ENCODE measurements at regions not wholly inside any gene's neighbourhood (a gene's known extent, or its start where the extent isn't known, plus 50 kb on each side); places are given as distances from the start of the nearest gene placed in this dataset.

DNA sequence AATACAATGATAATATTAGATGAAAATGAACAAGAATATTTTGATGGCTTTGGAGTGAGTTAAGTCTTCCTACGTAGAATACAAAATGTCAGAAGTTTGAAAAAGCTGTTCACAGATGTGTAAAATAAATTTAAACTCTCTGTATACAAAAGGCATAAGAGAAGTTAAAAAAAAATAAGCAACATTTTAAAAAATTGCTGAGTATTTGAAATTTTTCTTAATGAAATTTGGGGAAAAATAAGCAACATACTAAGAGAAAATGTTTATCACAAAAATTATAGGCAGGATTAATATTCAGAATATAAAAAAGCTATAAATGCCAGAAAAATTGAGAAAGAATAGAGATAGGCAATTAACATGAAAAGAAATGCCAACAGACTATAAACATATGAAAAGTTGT lies 470.7 kb upstream of the TRPC7 start:
- Histone ChIP-seq H3K27me3 (replicated peaks; ENCODE audit: insufficient read depth, low read length) (no peaks in the 10 kb centered on the region), H4K20me1 (ENCODE audit: insufficient read depth, low read length) (no peaks in the 10 kb centered on the region), H3F3A (ENCODE audit: insufficient read depth, low read length) (no peaks in the 10 kb centered on the region), H3K9me3 (replicated peaks; ENCODE audit: insufficient read depth, low read length) (no peaks in the 10 kb centered on the region), H3K4me1 (ENCODE audit: low read length) (no peaks in the 10 kb centered on the region), H3K4me2 (ENCODE audit: low read depth, low read length) (no peak overlapping the region), H3K27ac (ENCODE audit: low read length) (no peak overlapping the region), H3K9me2 (replicated peaks; ENCODE audit: insufficient read depth, low read length) (no peaks in the 10 kb centered on the region), H2AFZ (ENCODE audit: low read length) (no peak overlapping the region), H3K9ac (ENCODE audit: low read length) (no peak overlapping the region), H3K79me2 (ENCODE audit: low read length) (no peaks in the 10 kb centered on the region), H3K4me3 (ENCODE audit: low read length) (no peak overlapping the region), H3K36me3 (replicated peaks; ENCODE audit: insufficient read depth, low read length) (no peaks in the 10 kb centered on the region)
- TF ChIP-seq, protein P1, sequence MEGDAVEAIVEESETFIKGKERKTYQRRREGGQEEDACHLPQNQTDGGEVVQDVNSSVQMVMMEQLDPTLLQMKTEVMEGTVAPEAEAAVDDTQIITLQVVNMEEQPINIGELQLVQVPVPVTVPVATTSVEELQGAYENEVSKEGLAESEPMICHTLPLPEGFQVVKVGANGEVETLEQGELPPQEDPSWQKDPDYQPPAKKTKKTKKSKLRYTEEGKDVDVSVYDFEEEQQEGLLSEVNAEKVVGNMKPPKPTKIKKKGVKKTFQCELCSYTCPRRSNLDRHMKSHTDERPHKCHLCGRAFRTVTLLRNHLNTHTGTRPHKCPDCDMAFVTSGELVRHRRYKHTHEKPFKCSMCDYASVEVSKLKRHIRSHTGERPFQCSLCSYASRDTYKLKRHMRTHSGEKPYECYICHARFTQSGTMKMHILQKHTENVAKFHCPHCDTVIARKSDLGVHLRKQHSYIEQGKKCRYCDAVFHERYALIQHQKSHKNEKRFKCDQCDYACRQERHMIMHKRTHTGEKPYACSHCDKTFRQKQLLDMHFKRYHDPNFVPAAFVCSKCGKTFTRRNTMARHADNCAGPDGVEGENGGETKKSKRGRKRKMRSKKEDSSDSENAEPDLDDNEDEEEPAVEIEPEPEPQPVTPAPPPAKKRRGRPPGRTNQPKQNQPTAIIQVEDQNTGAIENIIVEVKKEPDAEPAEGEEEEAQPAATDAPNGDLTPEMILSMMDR (IDR thresholded peaks at IDR 0.05; ENCODE audit: low read length): no peak
- no peak for TF ChIP-seq EZH2phosphoT487 (IDR thresholded peaks at IDR 0.05; ENCODE audit: low read length)
- TF ChIP-seq EZH2 (optimal IDR thresholded peaks at IDR 0.05; ENCODE audit: low read depth, low read length): no peak
- no peak for DNase-seq

DNA sequence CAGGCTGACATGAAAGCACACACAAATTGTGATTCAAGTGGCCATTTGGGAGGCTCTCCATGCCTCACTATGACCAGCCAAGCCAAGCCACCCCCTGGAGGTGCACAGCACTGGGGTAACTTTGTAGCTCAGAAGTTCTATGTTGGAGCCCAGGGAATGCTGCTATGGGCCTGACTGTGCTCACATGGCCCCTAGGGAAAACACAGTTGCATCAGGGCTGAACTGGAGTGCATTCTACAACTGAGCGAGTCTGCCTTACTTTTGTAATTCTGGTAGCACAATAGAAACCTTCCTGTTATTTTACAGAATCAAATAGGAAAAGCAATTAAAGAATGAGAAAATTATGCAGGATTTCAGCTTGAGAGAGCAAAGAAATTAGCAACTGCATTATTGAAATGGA lies 455.5 kb upstream of the TRPC7 start:
- no peaks in the 10 kb centered on the region for H4K20me1 ChIP-seq (ENCODE audit: insufficient read depth, low read length)
- TF ChIP-seq EZH2phosphoT487 (IDR thresholded peaks at IDR 0.05; ENCODE audit: low read length) (no peak), EZH2 (optimal IDR thresholded peaks at IDR 0.05; ENCODE audit: low read depth, low read length) (no peak)
- TF ChIP-seq, protein P1 (IDR thresholded peaks at IDR 0.05; ENCODE audit: low read length): no peak
- H3K9me3 ChIP-seq (replicated peaks; ENCODE audit: insufficient read depth, low read length): no peaks in the 10 kb centered on the region
- DNase-seq: no peak
- no peaks in the 10 kb centered on the region for H3K79me2 ChIP-seq (ENCODE audit: low read length)
- no peak overlapping the region for H3K4me3 ChIP-seq (ENCODE audit: low read length)
- no peaks in the 10 kb centered on the region for H3K27me3 ChIP-seq (replicated peaks; ENCODE audit: insufficient read depth, low read length)
- no peak overlapping the region for H3K9ac ChIP-seq (ENCODE audit: low read length)
- no peak overlapping the region for H3K4me2 ChIP-seq (ENCODE audit: low read depth, low read length)
- no peak overlapping the region for H3K27ac ChIP-seq (ENCODE audit: low read length)
- H3K9me2 ChIP-seq (replicated peaks; ENCODE audit: insufficient read depth, low read length): no peaks in the 10 kb centered on the region
- H3K36me3 ChIP-seq (replicated peaks; ENCODE audit: insufficient read depth, low read length): no peaks in the 10 kb centered on the region
- no peaks in the 10 kb centered on the region for H3K4me1 ChIP-seq (ENCODE audit: low read length)
- H3F3A ChIP-seq (ENCODE audit: insufficient read depth, low read length): no peaks in the 10 kb centered on the region
- H2AFZ ChIP-seq (ENCODE audit: low read length): no peak overlapping the region

DNA sequence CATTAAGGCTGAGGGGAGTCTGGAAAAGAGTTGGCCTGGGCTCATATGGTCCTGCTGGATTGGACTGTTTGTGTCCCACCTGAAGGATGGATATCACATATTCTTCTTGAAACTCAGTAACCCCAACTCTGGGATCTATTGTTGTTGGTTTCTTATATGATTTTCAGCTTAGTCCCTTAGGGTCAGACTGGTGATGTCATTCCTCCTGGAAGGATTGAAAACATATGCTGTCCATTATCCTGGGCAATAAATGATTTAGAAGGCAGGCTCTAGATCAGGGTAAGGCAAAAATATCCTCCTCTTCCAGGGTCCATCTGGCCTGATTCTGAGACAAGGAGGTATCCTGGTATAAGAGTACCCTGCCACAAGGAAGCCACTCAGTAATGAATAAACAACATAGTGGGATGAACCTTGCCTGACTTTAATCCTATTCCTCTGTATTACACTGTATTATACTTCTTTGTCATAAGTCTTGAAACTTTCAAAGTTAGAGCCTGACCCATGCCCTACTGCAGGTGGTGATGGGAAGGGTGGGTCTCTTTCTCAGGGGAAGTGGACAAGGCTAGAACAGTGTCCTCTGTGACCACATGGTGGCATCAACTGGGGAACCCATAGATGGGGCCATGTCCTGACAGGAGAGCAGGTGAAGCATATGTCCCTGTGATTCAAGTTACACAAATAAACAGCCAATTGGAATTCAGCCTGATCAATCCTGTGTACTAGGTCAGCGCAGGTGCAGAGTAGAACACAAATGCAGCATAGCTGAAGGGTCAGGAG lies 454.4 kb upstream of the TRPC7 start:
- Histone ChIP-seq H3K9me3 (replicated peaks; ENCODE audit: insufficient read depth, low read length) (no peaks in the 10 kb centered on the region), H3K27me3 (replicated peaks; ENCODE audit: insufficient read depth, low read length) (no peaks in the 10 kb centered on the region), H3K9me2 (replicated peaks; ENCODE audit: insufficient read depth, low read length) (no peaks in the 10 kb centered on the region), H3K9ac (ENCODE audit: low read length) (no peak overlapping the region), H2AFZ (ENCODE audit: low read length) (no peak overlapping the region), H4K20me1 (ENCODE audit: insufficient read depth, low read length) (no peaks in the 10 kb centered on the region), H3K27ac (ENCODE audit: low read length) (no peak overlapping the region), H3K4me2 (ENCODE audit: low read depth, low read length) (no peak overlapping the region), H3K4me1 (ENCODE audit: low read length) (no peaks in the 10 kb centered on the region), H3K79me2 (ENCODE audit: low read length) (no peaks in the 10 kb centered on the region), H3K4me3 (ENCODE audit: low read length) (no peak overlapping the region), H3F3A (ENCODE audit: insufficient read depth, low read length) (no peaks in the 10 kb centered on the region), H3K36me3 (replicated peaks; ENCODE audit: insufficient read depth, low read length) (no peaks in the 10 kb centered on the region)
- TF ChIP-seq, protein P1 (IDR thresholded peaks at IDR 0.05; ENCODE audit: low read length): no peak
- TF ChIP-seq EZH2 (optimal IDR thresholded peaks at IDR 0.05; ENCODE audit: low read depth, low read length): no peak
- TF ChIP-seq EZH2phosphoT487 (IDR thresholded peaks at IDR 0.05; ENCODE audit: low read length): no peak
- DNase-seq: no peak
